ENCODE measurements at regions not wholly inside any gene's neighbourhood (a gene's known extent, or its start where the extent isn't known, plus 50 kb on each side); places are given as distances from the start of the nearest gene placed in this dataset.

- no peak for TF ChIP-seq MYC (IDR thresholded peaks at IDR 0.05; ENCODE audit: low read depth, low read length)
- no peak for TF ChIP-seq CTCF (IDR thresholded peaks at IDR 0.05; ENCODE audit: extremely low read depth in 1 of 2, insufficient read depth in 1 of 2, low read depth in 1 of 2, low read length in 2 of 2)
- TF ChIP-seq POLR2A (IDR thresholded peaks at IDR 0.05; ENCODE audit: low read depth, low read length) = no peak
- TF ChIP-seq POLR2AphosphoS5 (IDR thresholded peaks at IDR 0.05; ENCODE audit: insufficient read depth, low read depth, low read length) = no peak
- TF ChIP-seq EZH2 (IDR thresholded peaks at IDR 0.05; ENCODE audit: borderline replicate concordance, low read depth, low read length, severe bottlenecking) = no peak
- TF ChIP-seq MAX (IDR thresholded peaks at IDR 0.05; ENCODE audit: insufficient read depth, insufficient read length) = no peak
- TF ChIP-seq GATA2 (IDR thresholded peaks at IDR 0.05; ENCODE audit: insufficient read depth, insufficient read length, low read depth, low read length) = no peak
These were observed 250.6 kb downstream of the MSRB3 start for GRCh38 chr12:65529106-65529505.
